CD14-positive monocyte (primary cell): ENCODE measurements at regions not wholly inside any gene's neighbourhood (a gene's known extent, or its start where the extent isn't known, plus 50 kb on each side); places are given as distances from the start of the nearest gene placed in this dataset.

Source experiments
- DNase-seq, 3 donors: peaks; one replicate each; pipeline ENCODE4 v3.0.0-alpha.2; 2011 to 2022
- H2AFZ ChIP-seq: 2 replicates; pipeline ENCODE4 v1.6.0; 2012; ENCODE audit warnings: mild to moderate bottlenecking, low read depth, low read length, inconsistent platforms; ENCODE audit not compliant: insufficient read depth, poor library complexity, severe bottlenecking
- H3K27ac ChIP-seq, 2 donors: 1 replicate in 1 of 2; 2 replicates in 1 of 2; pipeline ENCODE4 v1.5.1; 2012 to 2013; ENCODE audit warnings: low read length in 2 of 2, control low read depth in 1 of 2, inconsistent platforms in 1 of 2, low read depth in 1 of 2, mild to moderate bottlenecking in 1 of 2
- H3K27me3 ChIP-seq, 2 donors: one replicate each; pipeline versions ENCODE4 v1.6.0 to v1.6.1; 2011 to 2013; ENCODE audit warnings: low read length in 2 of 2; ENCODE audit not compliant: control insufficient read depth in 2 of 2, insufficient read depth in 2 of 2
- H3K36me3 ChIP-seq, 2 donors: replicated peaks in 1 of 2; 1 replicate in 1 of 2; 2 replicates in 1 of 2; pipeline versions ENCODE4 v1.5.1 to v1.6.1; 2012 to 2013; ENCODE audit warnings: low read length in 2 of 2, control low read depth in 1 of 2, inconsistent platforms in 1 of 2, mild to moderate bottlenecking in 1 of 2; ENCODE audit not compliant: insufficient read depth in 2 of 2, control insufficient read depth in 1 of 2
- H3K4me1 ChIP-seq, 2 donors: 1 replicate in 1 of 2; 2 replicates in 1 of 2; pipeline versions ENCODE4 v1.5.1 to v1.6.1; 2012 to 2013; ENCODE audit warnings: low read length in 2 of 2, control low read depth in 1 of 2, inconsistent platforms in 1 of 2, mild to moderate bottlenecking in 1 of 2, moderate library complexity in 1 of 2; ENCODE audit not compliant: insufficient read depth in 2 of 2, control insufficient read depth in 1 of 2
- H3K4me2 ChIP-seq: replicated peaks from 2 replicates; pipeline ENCODE3; 2012; ENCODE audit warnings: low read length, moderate library complexity, mild to moderate bottlenecking; ENCODE audit not compliant: poor library complexity, severe bottlenecking; ENCODE audit errors: extremely low read depth
- H3K4me3 ChIP-seq, 3 experiments: fragments of 200-600 bp in 1 of 3; sonication (generic) in 1 of 3; replicated peaks in 1 of 3; 1 replicate in 2 of 3; 2 replicates in 1 of 3; pipeline ENCODE4 v1.5.1; 2011 to 2013; ENCODE audit warnings: low read length in 3 of 3, mild to moderate bottlenecking in 3 of 3, control low read depth in 2 of 3, low read depth in 2 of 3, inconsistent platforms in 1 of 3, moderate library complexity in 1 of 3
- H3K79me2 ChIP-seq: 2 replicates; pipeline ENCODE4 v1.6.0; 2012; ENCODE audit warnings: mild to moderate bottlenecking, control low read depth, inconsistent platforms, low read length, moderate library complexity; ENCODE audit not compliant: insufficient read depth
- H3K9ac ChIP-seq: 2 replicates; pipeline ENCODE4 v1.6.0; 2017; ENCODE audit warnings: low read length, mild to moderate bottlenecking; ENCODE audit not compliant: insufficient read depth, poor library complexity, severe bottlenecking
- H3K9me3 ChIP-seq, 2 donors: replicated peaks in 1 of 2; 1 replicate in 1 of 2; 2 replicates in 1 of 2; pipeline versions ENCODE4 v1.5.1 to v1.6.1; 2012 to 2013; ENCODE audit warnings: low read length in 2 of 2, control low read depth in 1 of 2; ENCODE audit not compliant: control insufficient read depth in 1 of 2, insufficient read depth in 1 of 2
- H4K20me1 ChIP-seq: 2 replicates; pipeline ENCODE4 v1.6.0; 2012; ENCODE audit warnings: mild to moderate bottlenecking, low read length, control low read depth, moderate library complexity; ENCODE audit not compliant: insufficient read depth
- H3K27ac Mint-ChIP-seq, 7 donors: one replicate each; pipeline ENCODE4 v1.8.0; 2020; ENCODE audit warnings: mild to moderate bottlenecking in 7 of 7, mixed read lengths in 7 of 7, moderate library complexity in 6 of 7, inconsistent platforms in 2 of 7
- H3K27me3 Mint-ChIP-seq, 3 donors: one replicate each; pipeline ENCODE4 v1.8.0; 2021 to 2022; ENCODE audit warnings: low read depth in 3 of 3, mild to moderate bottlenecking in 3 of 3, mixed read lengths in 3 of 3, moderate library complexity in 3 of 3, inconsistent platforms in 1 of 3
- H3K36me3 Mint-ChIP-seq, 2 donors: one replicate each; pipeline ENCODE4 v1.8.0; 2020; ENCODE audit warnings: mixed read lengths in 2 of 2, inconsistent platforms in 1 of 2, mild to moderate bottlenecking in 1 of 2
- H3K4me1 Mint-ChIP-seq: one replicate; pipeline ENCODE4 v1.8.0; 2020; ENCODE audit warnings: mild to moderate bottlenecking, mixed read lengths
- H3K4me3 Mint-ChIP-seq, 2 donors: one replicate each; pipeline ENCODE4 v1.8.0; 2020; ENCODE audit warnings: mild to moderate bottlenecking in 2 of 2, mixed read lengths in 2 of 2, moderate library complexity in 1 of 2
- H3K9me3 Mint-ChIP-seq, 7 donors: one replicate each; pipeline ENCODE4 v1.8.0; 2020 to 2022; ENCODE audit warnings: mixed read lengths in 7 of 7, mild to moderate bottlenecking in 6 of 7, moderate library complexity in 6 of 7, inconsistent platforms in 2 of 7
- CTCF ChIP-seq: fragments of 200-600 bp; IDR thresholded peaks from one replicate; pipeline ENCODE4 v1.8.0; 2022; ENCODE audit warnings: antibody characterized with exemption, mild to moderate bottlenecking
- WGBS: methylation state at CpG from one replicate; pipeline ENCODE4 v1.1.5; 2013; ENCODE audit warnings: missing lambda C conversion rate; ENCODE audit not compliant: insufficient coverage; 5-methylcytosine and 5-hydroxymethylcytosine counted together
- intact Hi-C, 2 donors: fragments of 100-400 bp; cut with micrococcal nuclease; formaldehyde crosslinking; loops; one replicate each; pipeline versions ENCODE4 v1.15.0 to v1.15.1; 2023

- DNase-seq, result no peak
- WGBS, result 78% methylated on average over 2 of the region's 7 CpGs
- Histone ChIP-seq H3K9me3 (no peaks in the 10 kb centered on the region), H3K9ac (no peak overlapping the region), H3K4me3 (no peak overlapping the region), H4K20me1 (no peaks in the 10 kb centered on the region), H3K27me3 (peaks cover 5 to 23% of the 10 kb centered on the region in 2 donors), H3K27ac (no peak overlapping the region), H3K79me2 (no peaks in the 10 kb centered on the region), H3K4me2 (no peak overlapping the region), H3K36me3 (no peaks in the 10 kb centered on the region), H2AFZ (no peak overlapping the region), H3K4me1 (peaks cover 4 to 9% of the 10 kb centered on the region in 2 donors)
- peaks cover 12% of the 10 kb centered on the region for H3K4me1 Mint-ChIP-seq
- H3K36me3 Mint-ChIP-seq, result no peaks in the 10 kb centered on the region
- H3K27ac Mint-ChIP-seq, result peak overlapping the region in 2 of 7 donors; percentile 4 to 47
- H3K4me3 Mint-ChIP-seq, result peak overlapping the region in 1 of 2 donors; percentile 87
- intact Hi-C loops, result no loop called here
- peaks cover 22 to 34% (median 23%) of the 10 kb centered on the region in 3 donors for H3K27me3 Mint-ChIP-seq
- H3K9me3 Mint-ChIP-seq, result peaks cover 0 to 3% (median 0%) of the 10 kb centered on the region in 7 donors
- TF ChIP-seq CTCF, result no peak
Observed at GRCh38 chr13:97109256-97109655, 112.9 kb upstream of the MBNL2 start.

DNA sequence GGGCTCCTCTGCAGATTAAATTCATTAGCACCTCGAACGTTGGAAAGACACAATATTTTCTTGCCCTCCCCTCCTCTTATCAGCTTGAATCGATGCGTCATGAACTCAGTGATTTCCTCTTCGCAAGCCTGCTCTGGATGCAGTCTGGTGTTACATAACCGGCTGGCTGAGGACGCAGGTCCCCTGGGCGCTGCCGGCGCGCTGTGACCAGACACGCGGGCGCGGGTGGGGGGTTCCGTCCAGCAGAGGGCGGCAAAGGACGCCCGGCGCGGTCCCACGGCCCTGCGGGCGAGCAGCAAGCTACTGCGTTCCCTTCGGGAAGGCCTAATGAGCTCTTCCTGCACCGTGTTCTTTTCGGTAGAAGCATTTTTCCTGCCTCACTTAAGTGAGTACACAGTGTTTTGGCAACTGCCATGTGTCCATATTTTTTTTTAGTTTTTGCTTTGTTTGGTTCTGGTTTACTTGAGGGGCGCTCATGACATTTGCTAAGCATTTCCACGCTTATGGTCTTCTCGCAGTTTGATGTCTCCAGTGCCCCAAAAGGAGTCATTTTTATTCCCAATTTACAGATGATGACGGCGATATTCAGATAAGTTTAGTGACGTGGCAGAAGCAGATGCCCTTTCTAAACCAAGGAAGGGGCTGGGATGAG, 112.2 kb upstream of the MBNL2 start:
- Mint-ChIP-seq H3K4me3 (peak overlapping the region; percentile 16 to 87), H3K4me1 (peaks cover 12% of the 10 kb centered on the region), H3K27ac (peak overlapping the region in 3 of 7 donors; percentile 4 to 51 (median 47)), H3K27me3 (peaks cover 28 to 42% (median 29%) of the 10 kb centered on the region in 3 donors), H3K36me3 (no peaks in the 10 kb centered on the region), H3K9me3 (peaks cover 0 to 2% (median 0%) of the 10 kb centered on the region in 7 donors)
- Histone ChIP-seq H2AFZ (no peak overlapping the region), H3K9ac (no peak overlapping the region), H3K27ac (no peak overlapping the region), H3K79me2 (no peaks in the 10 kb centered on the region), H3K36me3 (no peaks in the 10 kb centered on the region), H4K20me1 (no peaks in the 10 kb centered on the region), H3K9me3 (no peaks in the 10 kb centered on the region), H3K4me3 (no peak overlapping the region), H3K4me2 (peak overlapping the region; percentile 6), H3K27me3 (peaks cover 9 to 30% of the 10 kb centered on the region in 2 donors), H3K4me1 (peaks cover 4 to 9% of the 10 kb centered on the region in 2 donors)
- 3% methylated on average over 29 of the region's 34 CpGs for WGBS
- intact Hi-C loops, result loop anchor here (2.0 to 10.0 kb wide), 3 partner anchors 95 to 251 kb away; no protein-coding TSS in a partner anchor
- DNase-seq, result peak; percentile 84 to 92 (median 87)
- TF ChIP-seq CTCF, result peak; percentile 92
